ENCODE measurements at regions not wholly inside any gene's neighbourhood (a gene's known extent, or its start where the extent isn't known, plus 50 kb on each side); places are given as distances from the start of the nearest gene placed in this dataset.

- TF ChIP-seq CTCF (IDR thresholded peaks at IDR 0.05), result no peak
- TF ChIP-seq POLR2A (IDR thresholded peaks at IDR 0.05), result no peak
Measured at GRCh38 chr1:177334903-177335302, 164.1 kb downstream of the BRINP2 start.

All from adrenal gland (tissue), 5 donors.